Stomach (tissue), 8 donors: ENCODE measurements at regions not wholly inside any gene's neighbourhood (a gene's known extent, or its start where the extent isn't known, plus 50 kb on each side); places are given as distances from the start of the nearest gene placed in this dataset.

Source experiments
- DNase-seq, 2 donors: peaks; one replicate each; pipeline versions ENCODE4 v3.0.0 to v3.0.0-alpha.2; 2013 to 2019
- H3K27ac ChIP-seq, 5 donors: fragments of 200-600 bp in 4 of 5; sonication (generic) in 4 of 5; one replicate each; pipeline ENCODE4 v1.5.1; 2013 to 2019; ENCODE audit warnings: mild to moderate bottlenecking in 1 of 5, moderate library complexity in 1 of 5
- H3K27me3 ChIP-seq, 3 donors: fragments of 200-600 bp; sonication (generic); one replicate each; pipeline ENCODE4 v1.5.1; 2017 to 2019; ENCODE audit warnings: mixed run types in 1 of 3
- H3K36me3 ChIP-seq, 4 donors: fragments of 200-600 bp; sonication (generic); 1 replicate in 3 of 4; 2 replicates in 1 of 4; pipeline ENCODE4 v1.5.1; 2016 to 2019
- H3K4me1 ChIP-seq, 4 donors: fragments of 200-600 bp; sonication (generic); one replicate each; pipeline ENCODE4 v1.5.1; 2016 to 2019
- H3K4me3 ChIP-seq, 4 donors: fragments of 200-600 bp; sonication (generic) in 3 of 4; one replicate each; pipeline ENCODE4 v1.5.1; 2016 to 2019; ENCODE audit warnings: mild to moderate bottlenecking in 1 of 4
- H3K9me3 ChIP-seq, 4 donors: fragments of 200-600 bp; sonication (generic); one replicate each; pipeline ENCODE4 v1.5.1; 2016 to 2019
- EP300 ChIP-seq: sonication (generic); formaldehyde crosslinking; IDR thresholded peaks from one replicate; pipeline ENCODE4 v1.6.1; 2017; ENCODE audit warnings: antibody characterized with exemption
- POLR2A ChIP-seq, 4 donors: fragments of 450-650 bp; IDR thresholded peaks; one replicate each; pipeline ENCODE4 v1.6.1; 2016; ENCODE audit warnings: antibody characterized with exemption in 4 of 4, control low read depth in 2 of 4, mild to moderate bottlenecking in 1 of 4, moderate library complexity in 1 of 4
- POLR2AphosphoS5 ChIP-seq, 3 donors: sonication (generic); formaldehyde crosslinking; IDR thresholded peaks; one replicate each; pipeline ENCODE4 v1.6.1; 2016; ENCODE audit warnings: antibody characterized with exemption in 3 of 3
- WGBS, 5 donors: extraction: QIAGEN DNeasy Blood & Tissue Kit in 3 of 5; methylation state at CpG; one replicate each; pipeline versions ENCODE4 v1.1.5 to v1.1.7; 2013 to 2018; 5-methylcytosine and 5-hydroxymethylcytosine counted together
- intact Hi-C: fragments of 100-400 bp; cut with DNase I; formaldehyde crosslinking; loops from one replicate; pipeline ENCODE4 v1.15.1; 2023; ENCODE audit warnings: low total_unique reads
- TF ChIP-seq, protein P1 (sequence below), 7 experiments: fragments of 450-650 bp in 4 of 7; fragments of 200-600 bp in 3 of 7; sonication (generic) in 3 of 7; IDR thresholded peaks; one replicate each; pipeline ENCODE4 v1.5.1; 2016 to 2019; ENCODE audit warnings: antibody characterized with exemption in 7 of 7, control low read depth in 2 of 7, mild to moderate bottlenecking in 1 of 7
- donor health status: healthy with polysubstance abuse.
- donor health status: Bipolar disorder and iron deficiency.
- donor health status: healthy.

DNA sequence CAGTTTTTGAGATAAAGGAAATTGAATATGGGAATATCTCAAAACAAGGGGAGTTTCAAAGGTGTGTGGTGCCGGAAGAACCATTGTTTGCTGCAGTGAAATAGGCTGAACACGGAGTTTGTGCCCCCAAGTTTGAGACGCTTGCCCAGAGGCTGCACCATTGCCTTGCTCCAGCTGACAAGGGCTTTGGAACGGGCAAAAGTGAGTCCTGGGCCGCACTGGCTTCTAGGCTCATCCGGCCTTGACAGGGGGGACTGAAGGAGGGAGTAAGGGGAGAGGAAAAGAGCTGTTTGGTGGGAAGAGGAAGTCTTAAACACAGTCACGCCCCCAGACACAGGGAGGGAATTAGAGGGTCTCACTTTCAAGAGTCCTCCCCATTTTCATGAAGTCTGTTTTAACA is 269.9 kb downstream of the FAM43A start:
- Histone ChIP-seq H3K4me3 (no peak overlapping the region), H3K4me1 (peaks cover 0 to 24% (median 7%) of the 10 kb centered on the region in 4 donors), H3K27me3 (no peaks in the 10 kb centered on the region), H3K27ac (no peak overlapping the region), H3K36me3 (no peaks in the 10 kb centered on the region), H3K9me3 (no peaks in the 10 kb centered on the region)
- intact Hi-C loops: no loop called here
- WGBS, 5 donors: 85 to 95% (median 87%) methylated on average over 7 of the region's 7 CpGs
- TF ChIP-seq POLR2AphosphoS5 (IDR thresholded peaks at IDR 0.05): no peak
- TF ChIP-seq EP300: no peak
- TF ChIP-seq, protein P1, sequence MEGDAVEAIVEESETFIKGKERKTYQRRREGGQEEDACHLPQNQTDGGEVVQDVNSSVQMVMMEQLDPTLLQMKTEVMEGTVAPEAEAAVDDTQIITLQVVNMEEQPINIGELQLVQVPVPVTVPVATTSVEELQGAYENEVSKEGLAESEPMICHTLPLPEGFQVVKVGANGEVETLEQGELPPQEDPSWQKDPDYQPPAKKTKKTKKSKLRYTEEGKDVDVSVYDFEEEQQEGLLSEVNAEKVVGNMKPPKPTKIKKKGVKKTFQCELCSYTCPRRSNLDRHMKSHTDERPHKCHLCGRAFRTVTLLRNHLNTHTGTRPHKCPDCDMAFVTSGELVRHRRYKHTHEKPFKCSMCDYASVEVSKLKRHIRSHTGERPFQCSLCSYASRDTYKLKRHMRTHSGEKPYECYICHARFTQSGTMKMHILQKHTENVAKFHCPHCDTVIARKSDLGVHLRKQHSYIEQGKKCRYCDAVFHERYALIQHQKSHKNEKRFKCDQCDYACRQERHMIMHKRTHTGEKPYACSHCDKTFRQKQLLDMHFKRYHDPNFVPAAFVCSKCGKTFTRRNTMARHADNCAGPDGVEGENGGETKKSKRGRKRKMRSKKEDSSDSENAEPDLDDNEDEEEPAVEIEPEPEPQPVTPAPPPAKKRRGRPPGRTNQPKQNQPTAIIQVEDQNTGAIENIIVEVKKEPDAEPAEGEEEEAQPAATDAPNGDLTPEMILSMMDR (IDR thresholded peaks at IDR 0.05): no peak
- TF ChIP-seq POLR2A (IDR thresholded peaks at IDR 0.05): no peak
- no peak for DNase-seq

DNA sequence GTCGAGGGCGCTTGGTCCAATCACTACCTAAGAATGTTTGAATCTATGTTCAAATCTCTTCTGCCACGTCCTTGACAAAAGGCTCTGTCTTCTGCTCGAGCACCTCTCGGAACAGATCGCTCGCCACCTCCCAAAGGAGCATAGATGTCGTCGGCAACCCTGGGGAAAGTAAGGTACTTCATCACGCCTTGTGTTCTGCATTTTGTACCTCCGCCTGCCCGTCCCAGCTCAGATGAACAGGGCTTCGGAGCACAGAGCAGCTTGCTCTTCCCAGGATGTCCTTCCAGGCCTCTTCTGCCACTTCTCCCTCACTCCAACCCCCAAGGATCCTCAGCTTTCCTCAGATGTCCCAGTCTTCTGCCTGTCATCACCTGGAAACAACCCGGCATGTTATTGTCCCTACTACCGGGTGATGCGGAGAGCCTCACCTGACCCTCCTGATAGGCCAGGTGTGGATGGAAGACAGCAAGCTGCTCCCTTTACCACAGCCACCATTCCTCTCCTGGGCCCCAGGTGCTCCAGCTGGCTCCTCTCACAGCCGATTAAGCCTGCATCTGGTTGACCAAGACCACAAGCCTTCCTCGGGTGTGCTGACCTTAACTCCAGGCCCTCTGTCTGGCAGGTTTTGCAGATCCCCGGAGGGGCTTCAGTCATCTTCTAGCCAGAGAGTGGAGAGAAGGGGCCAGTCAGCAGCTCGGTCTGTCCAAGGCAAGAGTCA is 270.5 kb downstream of the FAM43A start:
- no peaks in the 10 kb centered on the region for H3K27me3 ChIP-seq
- TF ChIP-seq POLR2AphosphoS5 (IDR thresholded peaks at IDR 0.05) (no peak), POLR2A (IDR thresholded peaks at IDR 0.05) (no peak), EP300 (no peak)
- TF ChIP-seq, protein P1 (IDR thresholded peaks at IDR 0.05): no peak
- no peak for DNase-seq
- intact Hi-C loops: no loop called here
- no peak overlapping the region for H3K4me3 ChIP-seq
- H3K27ac ChIP-seq: no peak overlapping the region
- H3K9me3 ChIP-seq: no peaks in the 10 kb centered on the region
- whole genome bisulfite sequencing, 5 donors: 84 to 92% (median 86%) methylated on average over 20 of the region's 20 CpGs
- peaks cover 0 to 21% (median 7%) of the 10 kb centered on the region in 4 donors for H3K4me1 ChIP-seq
- no peaks in the 10 kb centered on the region for H3K36me3 ChIP-seq

DNA sequence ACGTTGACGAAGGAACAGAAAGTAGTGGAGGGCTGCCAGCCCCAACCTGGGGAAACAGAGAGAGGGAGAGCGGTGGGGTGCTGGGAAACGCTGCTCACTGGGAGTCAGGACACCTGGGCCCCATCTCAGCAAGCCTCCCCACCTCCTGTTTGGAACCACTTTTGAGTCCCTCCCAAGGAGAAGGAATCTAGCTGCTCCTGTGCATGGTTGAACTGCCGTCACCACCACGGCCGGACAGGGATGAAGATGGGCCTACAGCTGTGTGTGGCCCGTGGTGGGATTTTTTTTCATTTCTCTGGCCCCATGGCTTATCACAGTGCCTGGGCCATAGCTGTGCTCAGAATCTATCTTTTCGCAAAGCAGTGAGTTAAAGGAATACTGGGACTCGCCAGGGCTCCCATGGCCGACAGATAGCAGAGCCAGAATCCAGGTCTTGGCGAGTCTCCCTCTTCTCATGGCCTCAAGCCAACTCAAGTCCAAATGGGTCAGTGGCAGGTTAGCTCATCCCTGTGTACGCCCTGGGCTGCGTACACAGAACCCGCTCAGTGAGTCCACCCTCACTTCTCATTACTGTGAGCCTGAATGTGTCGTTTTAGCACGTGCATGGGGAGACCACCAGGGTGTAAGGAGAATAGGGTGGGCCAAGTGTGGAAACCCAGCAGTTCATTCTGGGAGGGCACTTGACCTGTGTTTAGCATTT is 271.2 kb downstream of the FAM43A start:
- WGBS, 5 donors: 75 to 86% (median 82%) methylated on average over 16 to 17 of the region's 17 CpGs
- intact Hi-C loops: no loop called here
- H3K4me3 ChIP-seq: no peak overlapping the region
- peaks cover 0 to 21% (median 7%) of the 10 kb centered on the region in 4 donors for H3K4me1 ChIP-seq
- H3K27me3 ChIP-seq: no peaks in the 10 kb centered on the region
- TF ChIP-seq, protein P1 (IDR thresholded peaks at IDR 0.05): no peak
- TF ChIP-seq POLR2AphosphoS5 (IDR thresholded peaks at IDR 0.05) (no peak), EP300 (no peak), POLR2A (IDR thresholded peaks at IDR 0.05) (no peak)
- no peaks in the 10 kb centered on the region for H3K36me3 ChIP-seq
- no peaks in the 10 kb centered on the region for H3K9me3 ChIP-seq
- H3K27ac ChIP-seq: no peak overlapping the region
- no peak for DNase-seq

DNA sequence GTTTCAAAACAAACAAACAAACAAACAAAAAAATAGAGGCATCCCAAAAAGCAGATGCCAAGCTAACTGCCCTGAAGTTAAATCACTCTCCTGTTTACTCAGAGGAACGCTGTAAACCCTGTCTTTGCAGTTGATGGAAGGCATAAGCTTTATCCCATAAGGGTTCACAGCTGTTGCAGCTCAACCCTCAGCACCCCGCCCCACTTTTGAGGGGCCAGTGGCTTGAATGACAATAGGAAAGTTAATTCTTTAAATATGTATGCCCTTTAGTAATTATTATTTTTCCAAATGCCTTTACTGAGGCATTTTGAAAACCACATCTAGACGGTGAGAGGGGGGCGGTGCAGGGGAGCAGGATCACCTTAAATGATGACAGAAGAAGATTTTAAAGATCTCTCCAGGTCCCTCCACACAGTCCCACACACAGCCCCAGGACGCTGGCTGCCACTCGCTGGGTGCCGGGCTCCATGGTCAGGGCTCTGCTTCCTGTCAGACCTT is 272.1 kb downstream of the FAM43A start:
- H3K9me3 ChIP-seq: no peaks in the 10 kb centered on the region
- no peak for DNase-seq
- 65 to 80% (median 74%) methylated on average over 7 of the region's 7 CpGs for WGBS, 5 donors
- TF ChIP-seq EP300 (no peak), POLR2AphosphoS5 (IDR thresholded peaks at IDR 0.05) (no peak), POLR2A (IDR thresholded peaks at IDR 0.05) (no peak)
- TF ChIP-seq, protein P1 (IDR thresholded peaks at IDR 0.05): no peak
- intact Hi-C loops: no loop called here
- H3K27me3 ChIP-seq: no peaks in the 10 kb centered on the region
- no peak overlapping the region for H3K4me3 ChIP-seq
- no peaks in the 10 kb centered on the region for H3K36me3 ChIP-seq
- peaks cover 0 to 13% (median 4%) of the 10 kb centered on the region in 4 donors for H3K4me1 ChIP-seq
- H3K27ac ChIP-seq: no peak overlapping the region
